NT2/D1 (cell line): ENCODE measurements at regions not wholly inside any gene's neighbourhood (a gene's known extent, or its start where the extent isn't known, plus 50 kb on each side); places are given as distances from the start of the nearest gene placed in this dataset.

Source experiments
- SUZ12 ChIP-seq: IDR thresholded peaks from 2 replicates; pipeline ENCODE4 v1.6.1; 2011; ENCODE audit not compliant: insufficient read length, insufficient read depth; ENCODE audit errors: extremely low read depth
- YY1 ChIP-seq: IDR thresholded peaks from 2 replicates; pipeline ENCODE4 v1.6.1; 2011; ENCODE audit not compliant: insufficient read length, insufficient read depth
- ZNF274 ChIP-seq: IDR thresholded peaks from 2 replicates; pipeline ENCODE4 v1.6.1; 2011; ENCODE audit warnings: mild to moderate bottlenecking, low read depth, low read length

GRCh38 chr13:76053181-76053580 lies 417.1 kb downstream of the LMO7 start:
- TF ChIP-seq SUZ12 (no peak), ZNF274 (no peak), YY1 (no peak)
